HL-60 (cell line): ENCODE measurements at regions not wholly inside any gene's neighbourhood (a gene's known extent, or its start where the extent isn't known, plus 50 kb on each side); places are given as distances from the start of the nearest gene placed in this dataset.
"Not testable (repeated sequence)": the region's sequence is repeated elsewhere in the genome, so short reads cannot be mapped to it uniquely, and the experiment has no call there.

Experiments used
- DNase-seq, 2 experiments: peaks; one replicate each; pipeline ENCODE4 v3.0.0-alpha.2; 2010 to 2020; ENCODE audit warnings: low read depth in 1 of 2, low spot score in 1 of 2
- H3K27ac ChIP-seq: fragments of 250-450 bp; sonication (Bioruptor Pico); replicated peaks from 2 replicates; pipeline ENCODE4 v1.5.1; 2020; ENCODE audit warnings: mild to moderate bottlenecking, moderate library complexity
- H3K27me3 ChIP-seq: fragments of 250-450 bp; sonication (Bioruptor Pico); 2 replicates; pipeline ENCODE4 v1.5.1; 2021; ENCODE audit warnings: mild to moderate bottlenecking, moderate library complexity; ENCODE audit not compliant: insufficient read depth, poor library complexity, severe bottlenecking
- H3K4me3 ChIP-seq: replicated peaks from 2 replicates; pipeline ENCODE4 v1.5.1; 2011; ENCODE audit warnings: mild to moderate bottlenecking, control low read depth, low read length; ENCODE audit not compliant: insufficient read depth
- CTCF ChIP-seq: IDR thresholded peaks from one replicate; pipeline ENCODE4 v1.5.1; 2011; ENCODE audit warnings: low read length, control low read depth, inconsistent platforms; ENCODE audit not compliant: insufficient read depth
- GABPA ChIP-seq: IDR thresholded peaks from 2 replicates; pipeline ENCODE4 v1.6.1; 2012; ENCODE audit warnings: low read depth
- POLR2AphosphoS5 ChIP-seq: IDR thresholded peaks from 2 replicates; pipeline ENCODE4 v1.6.1; 2012; ENCODE audit warnings: low read depth
- REST ChIP-seq: IDR thresholded peaks from 2 replicates; pipeline ENCODE4 v1.6.1; 2012; ENCODE audit warnings: low read depth; ENCODE audit not compliant: insufficient replicate concordance
- SPI1 ChIP-seq: IDR thresholded peaks from 2 replicates; pipeline ENCODE4 v1.6.1; 2012; ENCODE audit warnings: low read depth, mild to moderate bottlenecking, borderline replicate concordance

GRCh38 chr16:16722666-16723065 is 343.7 kb downstream of the NPIPA7 start:
- DNase-seq, H3K4me3 ChIP-seq: not testable (repeated sequence)

GRCh38 chr16:16723819-16724519 is 345.0 kb downstream of the NPIPA7 start:
- H3K27me3 ChIP-seq, H3K27ac ChIP-seq, DNase-seq, H3K4me3 ChIP-seq: not testable (repeated sequence)

More at GRCh38 chr16:16722666-16723065, 343.7 kb downstream of the NPIPA7 start:
- not testable (repeated sequence) for H3K27ac ChIP-seq, H3K27me3 ChIP-seq

GRCh38 chr16:16727048-16727447 is 348.1 kb downstream of the NPIPA7 start:
- H3K27me3 ChIP-seq, DNase-seq, H3K27ac ChIP-seq, H3K4me3 ChIP-seq: not testable (repeated sequence)

GRCh38 chr16:16742573-16742972 is 363.6 kb downstream of the NPIPA7 start:
- DNase-seq, H3K27me3 ChIP-seq, H3K4me3 ChIP-seq, H3K27ac ChIP-seq: not testable (repeated sequence)

- DNase-seq, H3K27me3 ChIP-seq, H3K27ac ChIP-seq, H3K4me3 ChIP-seq: not testable (repeated sequence)
Measured at GRCh38 chr16:16754992-16755667, 376.2 kb downstream of the NPIPA7 start.

GRCh38 chr16:16763449-16763848 is 384.5 kb downstream of the NPIPA7 start:
- no peak for DNase-seq
- no peaks in the 10 kb centered on the region for H3K27me3 ChIP-seq
- TF ChIP-seq CTCF (no peak), SPI1 (no peak)
- no peak overlapping the region for H3K4me3 ChIP-seq
- no peak overlapping the region for H3K27ac ChIP-seq

GRCh38 chr16:16770717-16771116 is 391.8 kb downstream of the NPIPA7 start:
- H3K4me3 ChIP-seq, H3K27me3 ChIP-seq, DNase-seq, H3K27ac ChIP-seq: not testable (repeated sequence)

GRCh38 chr16:16774389-16774788 is 395.4 kb downstream of the NPIPA7 start:
- no peak for TF ChIP-seq GABPA
- TF ChIP-seq SPI1: no peak
- Histone ChIP-seq H3K4me3 (no peak overlapping the region), H3K27me3 (no peaks in the 10 kb centered on the region), H3K27ac (no peak overlapping the region)
- no peak for DNase-seq

GRCh38 chr16:16778332-16778731 is 399.4 kb downstream of the NPIPA7 start:
- no peak for TF ChIP-seq GABPA
- TF ChIP-seq REST: no peak
- TF ChIP-seq POLR2AphosphoS5: no peak
- no peak for TF ChIP-seq SPI1
- TF ChIP-seq CTCF: no peak
- H3K4me3 ChIP-seq: no peak overlapping the region

More at GRCh38 chr16:16778332-16778731, 399.4 kb downstream of the NPIPA7 start:
- no peak for DNase-seq
- H3K27me3 ChIP-seq: no peaks in the 10 kb centered on the region
- no peak overlapping the region for H3K27ac ChIP-seq
